ENCODE measurements at regions not wholly inside any gene's neighbourhood (a gene's known extent, or its start where the extent isn't known, plus 50 kb on each side); places are given as distances from the start of the nearest gene placed in this dataset.

DNA sequence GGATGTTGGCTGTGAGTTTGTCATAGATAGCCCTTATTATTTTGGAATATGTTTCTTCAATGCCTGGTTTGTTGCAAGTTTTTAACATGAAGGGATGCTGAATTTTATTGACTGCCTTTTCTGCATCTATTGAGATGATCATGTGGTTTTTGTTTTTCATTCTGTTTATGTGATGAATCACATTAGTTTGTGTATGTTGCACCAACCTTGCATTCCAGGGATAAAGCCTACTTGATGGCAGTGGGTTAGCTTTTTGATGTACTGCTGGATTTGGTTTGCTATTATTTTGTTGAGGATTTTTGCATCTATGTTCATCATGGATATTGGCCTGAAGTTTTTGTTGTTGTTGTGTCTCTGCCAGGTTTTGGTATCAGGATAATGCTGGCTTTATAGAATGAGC, 225.6 kb downstream of the PCSK1 start:
- Histone ChIP-seq H3K9me3 (ENCODE audit: low read depth, low read length, poor library complexity, severe bottlenecking) (peaks cover 4% of the 10 kb centered on the region), H3K4me3 (ENCODE audit: low read depth, low read length, poor library complexity, severe bottlenecking) (no peak overlapping the region), H3K36me3 (ENCODE audit: insufficient read depth, low read length, poor library complexity, severe bottlenecking) (no peaks in the 10 kb centered on the region), H3K4me1 (ENCODE audit: insufficient read depth, low read length, poor library complexity, severe bottlenecking) (no peaks in the 10 kb centered on the region), H3K27ac (ENCODE audit: low read depth, low read length, poor library complexity, severe bottlenecking) (no peak overlapping the region), H3K27me3 (replicated peaks; ENCODE audit: insufficient read depth, low read depth, low read length, poor library complexity) (no peaks in the 10 kb centered on the region)
- no TSS peak for BruUV-seq (replicated peaks)
- ChIA-PET POLR2A (ENCODE audit: low non-redundant PET) (no interaction called here), CTCF (no interaction called here)
- intact Hi-C loops (cut with micrococcal nuclease; ENCODE audit: unreplicated experiment): no loop called here
- no peak for DNase-seq (ENCODE audit: low spot score)
- TF ChIP-seq CTCF (conservative IDR thresholded peaks at IDR 0.05; ENCODE audit: low read depth, low read length): no peak
- TF ChIP-seq EZH2 (IDR thresholded peaks at IDR 0.05; ENCODE audit: borderline replicate concordance, low read depth, low read length, poor library complexity, severe bottlenecking): no peak

DNA sequence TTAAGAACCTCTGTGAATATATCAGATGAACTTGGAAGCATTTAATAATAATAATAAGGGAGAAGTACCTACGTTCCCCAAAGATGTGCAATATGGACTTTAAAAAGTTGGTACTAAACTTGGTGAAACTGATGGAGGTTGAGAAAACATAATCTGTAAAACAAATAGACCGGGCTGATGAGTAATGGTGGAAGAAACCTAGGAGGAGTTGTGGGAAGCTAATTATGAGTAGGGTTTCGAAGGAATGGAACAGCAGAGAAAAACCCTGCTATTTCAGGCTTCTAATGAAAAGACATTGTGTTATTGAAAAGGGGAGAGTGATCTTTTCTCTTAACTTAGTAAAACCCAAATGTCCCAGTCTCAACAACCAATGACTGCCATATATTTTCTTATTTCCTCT, 229.3 kb downstream of the PCSK1 start:
- Histone ChIP-seq H3K9me3 (ENCODE audit: low read depth, low read length, poor library complexity, severe bottlenecking) (peaks cover 3% of the 10 kb centered on the region), H3K27ac (ENCODE audit: low read depth, low read length, poor library complexity, severe bottlenecking) (no peak overlapping the region), H3K4me3 (ENCODE audit: low read depth, low read length, poor library complexity, severe bottlenecking) (no peak overlapping the region), H3K36me3 (ENCODE audit: insufficient read depth, low read length, poor library complexity, severe bottlenecking) (no peaks in the 10 kb centered on the region), H3K4me1 (ENCODE audit: insufficient read depth, low read length, poor library complexity, severe bottlenecking) (no peaks in the 10 kb centered on the region), H3K27me3 (replicated peaks; ENCODE audit: insufficient read depth, low read depth, low read length, poor library complexity) (no peaks in the 10 kb centered on the region)
- intact Hi-C loops (cut with micrococcal nuclease; ENCODE audit: unreplicated experiment): no loop called here
- POLR2A ChIA-PET (ENCODE audit: low non-redundant PET): no interaction called here
- no TSS peak for BruUV-seq (replicated peaks)
- CTCF ChIA-PET: no interaction called here
- TF ChIP-seq EZH2 (IDR thresholded peaks at IDR 0.05; ENCODE audit: borderline replicate concordance, low read depth, low read length, poor library complexity, severe bottlenecking): no peak
- TF ChIP-seq CTCF (conservative IDR thresholded peaks at IDR 0.05; ENCODE audit: low read depth, low read length): no peak
- no peak for DNase-seq (ENCODE audit: low spot score)

- intact Hi-C loops (cut with micrococcal nuclease; ENCODE audit: unreplicated experiment): no loop called here
- CTCF ChIA-PET: interaction anchor here (0.6 kb wide), 1 partner anchor 343 kb away, joined by 3 read pairs; no protein-coding TSS in a partner anchor
- no TSS peak for BruUV-seq (replicated peaks)
- POLR2A ChIA-PET (ENCODE audit: low non-redundant PET): no interaction called here
- H3K36me3 ChIP-seq (ENCODE audit: insufficient read depth, low read length, poor library complexity, severe bottlenecking): no peaks in the 10 kb centered on the region
- no peak overlapping the region for H3K27ac ChIP-seq (ENCODE audit: low read depth, low read length, poor library complexity, severe bottlenecking)
- H3K9me3 ChIP-seq (ENCODE audit: low read depth, low read length, poor library complexity, severe bottlenecking): no peaks in the 10 kb centered on the region
- H3K4me1 ChIP-seq (ENCODE audit: insufficient read depth, low read length, poor library complexity, severe bottlenecking): no peaks in the 10 kb centered on the region
- no peak overlapping the region for H3K4me3 ChIP-seq (ENCODE audit: low read depth, low read length, poor library complexity, severe bottlenecking)
- no peak for DNase-seq (ENCODE audit: low spot score)
- no peaks in the 10 kb centered on the region for H3K27me3 ChIP-seq (replicated peaks; ENCODE audit: insufficient read depth, low read depth, low read length, poor library complexity)
- TF ChIP-seq CTCF (conservative IDR thresholded peaks at IDR 0.05; ENCODE audit: low read depth, low read length) (no peak), EZH2 (IDR thresholded peaks at IDR 0.05; ENCODE audit: borderline replicate concordance, low read depth, low read length, poor library complexity, severe bottlenecking) (no peak)
Measured at GRCh38 chr5:96201503-96201902, 231.5 kb downstream of the PCSK1 start.
